Fibroblast of peridontal ligament (primary cell): ENCODE measurements at regions not wholly inside any gene's neighbourhood (a gene's known extent, or its start where the extent isn't known, plus 50 kb on each side); places are given as distances from the start of the nearest gene placed in this dataset.

Source experiments
- DNase-seq: peaks from one replicate; pipeline ENCODE4 v3.0.0-alpha.2; 2010; ENCODE audit errors: extremely low read depth

DNA sequence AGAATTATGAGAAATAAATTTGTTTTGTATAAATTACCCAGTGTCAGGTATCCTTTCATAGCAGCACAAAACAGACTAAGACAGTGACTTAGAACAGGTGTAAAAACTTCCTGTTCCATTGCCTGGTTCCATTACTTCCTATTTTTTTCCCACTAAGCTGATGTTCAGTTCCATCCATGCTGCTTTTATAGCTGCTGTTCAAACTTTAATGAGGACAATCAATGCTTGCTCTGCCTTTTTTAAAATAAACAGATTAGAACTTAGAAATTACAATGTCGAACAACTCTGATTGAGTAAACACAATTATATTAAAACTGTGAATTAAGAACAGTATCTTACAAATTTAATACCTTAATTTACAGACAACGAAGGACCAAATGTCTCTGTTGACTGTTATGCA, 818.9 kb downstream of the OLFM4 start:
- DNase-seq = no peak

DNA sequence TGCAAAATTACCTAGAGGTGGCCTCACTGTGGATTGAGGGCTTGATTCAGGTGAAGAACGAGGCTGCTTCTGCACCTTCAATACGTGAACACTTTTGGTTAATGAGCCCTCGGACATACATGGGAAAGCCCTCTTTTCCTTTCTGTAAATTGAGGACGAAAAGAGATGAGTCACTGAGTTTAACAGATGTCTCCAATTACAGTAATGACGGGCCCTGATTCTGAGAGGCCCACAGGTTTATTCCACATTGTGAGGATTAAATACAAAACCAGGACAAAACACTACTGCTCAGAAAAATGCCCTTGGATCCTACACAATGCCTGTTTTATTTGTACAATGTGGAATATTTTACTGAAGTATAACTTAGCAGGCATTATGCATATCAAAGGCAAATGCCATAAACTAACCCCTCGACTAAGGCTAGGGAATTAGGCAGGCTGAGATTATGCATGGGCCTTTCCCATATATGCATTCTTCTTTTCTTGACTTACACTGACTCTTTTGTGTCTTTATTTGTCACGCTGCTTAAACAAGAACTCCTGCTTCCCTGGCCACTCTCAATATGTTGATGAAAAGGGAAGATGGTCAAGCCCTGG, 819.9 kb downstream of the OLFM4 start:
- no peak for DNase-seq

DNA sequence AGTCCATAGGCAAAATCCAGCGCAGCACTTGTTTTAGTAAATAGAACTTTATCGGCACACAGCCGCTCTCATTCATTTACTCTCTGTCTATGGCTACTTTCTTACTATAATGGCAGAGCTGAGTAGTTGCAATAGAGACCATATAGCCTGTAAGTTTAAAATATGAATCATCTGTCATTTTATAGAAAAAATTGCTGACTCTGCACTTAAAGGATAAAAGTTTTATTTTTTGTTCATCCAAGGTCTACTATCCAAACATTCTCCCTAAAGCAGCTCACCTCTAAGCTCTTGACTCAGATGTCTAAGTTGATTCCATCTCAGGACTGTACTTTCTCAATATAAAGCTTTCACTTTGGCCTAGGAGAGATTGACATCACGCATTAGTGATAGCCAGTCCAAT, 825.7 kb downstream of the OLFM4 start:
- no peak for DNase-seq

DNA sequence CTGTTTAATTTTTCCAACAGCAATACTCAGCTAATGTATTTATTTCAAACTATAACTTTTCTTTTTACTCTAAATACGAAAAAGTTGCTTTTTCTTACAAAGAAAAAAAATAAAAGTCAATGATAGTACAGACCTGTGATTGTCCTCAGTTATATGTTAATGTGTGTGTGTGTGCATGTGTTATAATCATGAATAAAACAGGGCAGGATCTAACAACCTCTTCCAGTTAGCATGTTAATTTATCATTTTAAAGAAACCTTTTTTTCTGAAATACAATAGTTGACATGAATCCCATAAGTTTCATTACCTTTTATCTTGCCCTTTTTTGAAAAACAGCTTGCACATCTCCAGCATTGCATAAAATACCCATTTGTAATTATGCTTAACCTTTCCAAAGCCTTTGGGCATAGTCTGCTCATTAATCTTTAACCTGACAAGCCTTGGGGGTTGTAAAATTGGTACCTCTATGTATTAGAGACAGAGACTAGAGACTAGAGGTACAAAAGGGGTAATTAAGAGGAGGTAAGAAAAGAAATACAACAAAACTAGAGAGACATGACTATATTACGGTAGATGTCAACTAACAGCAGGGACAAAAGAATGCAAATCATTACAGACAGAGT, 828.1 kb downstream of the OLFM4 start:
- no peak for DNase-seq

DNA sequence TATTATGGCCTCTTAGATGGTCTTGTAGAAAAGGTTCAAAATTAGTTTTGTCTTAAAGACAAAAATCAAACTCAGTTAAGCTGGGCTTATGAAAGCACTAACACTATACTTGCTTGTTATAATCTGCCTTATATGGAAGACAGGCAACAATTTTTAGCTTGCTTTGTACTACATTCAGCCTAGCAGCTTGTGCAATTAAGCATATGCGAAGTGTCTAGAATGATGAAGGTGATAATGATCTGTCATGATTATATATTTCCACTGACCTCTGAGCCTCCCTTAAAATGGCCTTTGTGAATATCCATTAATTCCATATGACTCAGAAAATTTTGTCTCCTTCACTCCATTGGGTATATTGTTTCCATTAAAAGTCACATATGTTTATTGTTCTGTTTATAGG, 834.9 kb downstream of the OLFM4 start:
- no peak for DNase-seq

DNA sequence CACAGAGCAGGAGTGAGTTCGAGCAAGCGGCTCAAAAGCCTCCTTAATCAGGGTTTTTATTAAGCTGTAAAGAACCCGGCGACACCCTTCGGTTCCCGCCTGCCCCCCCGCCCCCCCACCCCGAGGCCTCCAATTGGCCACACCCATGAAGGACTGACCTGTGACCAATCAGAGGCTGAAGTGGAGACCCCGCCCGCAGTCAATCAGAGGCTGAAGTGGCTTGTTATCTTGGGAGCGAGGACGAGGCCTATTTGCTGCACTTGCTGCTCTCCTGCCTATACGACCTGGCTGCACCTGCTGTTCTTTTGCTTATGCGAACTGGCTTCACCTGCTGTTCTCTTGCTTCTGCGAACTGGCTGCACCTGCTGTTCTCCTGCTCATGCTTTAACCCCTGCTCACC, 844.9 kb downstream of the OLFM4 start:
- DNase-seq = no peak

DNA sequence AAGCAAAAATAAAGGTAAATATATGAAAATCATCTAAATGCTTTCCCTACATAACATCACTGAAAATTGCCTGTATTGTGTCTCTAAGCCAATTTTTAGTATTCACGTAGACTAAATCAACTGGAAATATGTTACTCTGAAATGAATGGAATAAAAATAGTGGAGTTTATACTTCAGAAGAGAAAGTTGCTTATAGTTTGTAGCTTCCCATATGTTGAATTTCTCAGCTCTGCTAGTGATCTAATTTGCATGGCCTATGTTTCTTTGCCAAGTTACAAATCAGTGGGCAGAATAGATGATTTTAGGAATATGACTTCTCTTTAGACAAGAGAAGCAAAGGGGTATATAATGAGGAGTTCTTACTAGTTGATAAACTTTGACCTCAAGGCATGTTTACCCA, 850.2 kb downstream of the OLFM4 start:
- DNase-seq = no peak

DNA sequence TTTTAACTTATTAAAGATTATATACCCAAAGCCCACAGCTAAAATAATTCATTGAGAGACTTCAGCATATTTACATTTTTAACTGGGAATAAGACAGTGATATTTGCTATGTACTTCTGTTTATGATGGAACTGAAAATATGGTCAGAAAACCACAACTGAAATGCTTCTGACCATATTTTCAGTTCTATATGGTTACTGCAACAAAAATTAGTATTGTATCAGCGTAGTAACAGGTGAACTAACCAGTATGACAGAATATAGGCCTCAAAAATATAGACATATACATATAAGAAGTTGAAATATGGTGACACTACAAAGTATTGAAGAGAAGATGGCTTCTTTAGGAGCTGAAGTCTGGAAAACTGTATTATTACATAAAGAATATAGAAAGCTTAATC, 857.4 kb downstream of the OLFM4 start:
- no peak for DNase-seq

DNA sequence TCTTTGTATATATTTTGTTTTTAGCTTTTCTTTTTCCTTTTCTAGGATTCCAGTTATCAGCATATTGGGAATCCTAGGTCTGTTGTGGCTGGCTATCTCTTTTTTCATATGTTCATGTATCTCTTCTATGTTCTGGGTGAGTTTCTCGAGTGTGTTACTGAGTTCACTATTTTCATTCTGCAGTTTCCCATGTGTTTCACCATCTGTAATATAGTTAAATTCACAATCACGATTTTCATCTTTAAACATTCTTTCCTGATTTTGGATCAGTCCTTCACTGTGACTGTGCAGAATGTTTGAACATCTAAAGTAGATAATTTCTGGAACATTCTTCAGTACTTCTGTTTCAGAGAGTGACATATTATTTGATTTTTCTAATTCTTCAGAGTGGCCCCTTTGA, 862.1 kb downstream of the OLFM4 start:
- DNase-seq = no peak

DNA sequence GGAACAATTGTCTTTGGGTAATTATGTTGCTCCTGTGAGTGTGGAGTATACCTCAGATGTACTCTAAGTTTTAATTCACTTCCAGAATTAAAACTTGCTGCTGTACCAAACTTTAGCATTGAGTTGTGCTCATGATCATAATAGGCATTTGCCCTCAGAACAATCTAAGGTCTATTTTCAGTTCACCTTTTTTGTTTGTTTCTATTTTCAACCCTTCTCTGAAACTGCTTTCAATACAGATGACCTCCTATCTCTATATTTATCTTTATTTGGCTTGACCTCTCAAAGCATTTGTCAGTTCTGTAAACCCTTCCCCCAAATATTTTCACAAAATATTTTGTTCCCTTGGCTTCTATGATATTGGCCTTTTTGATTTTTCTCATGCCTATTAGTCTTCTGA, 873.0 kb downstream of the OLFM4 start:
- DNase-seq = no peak

DNA sequence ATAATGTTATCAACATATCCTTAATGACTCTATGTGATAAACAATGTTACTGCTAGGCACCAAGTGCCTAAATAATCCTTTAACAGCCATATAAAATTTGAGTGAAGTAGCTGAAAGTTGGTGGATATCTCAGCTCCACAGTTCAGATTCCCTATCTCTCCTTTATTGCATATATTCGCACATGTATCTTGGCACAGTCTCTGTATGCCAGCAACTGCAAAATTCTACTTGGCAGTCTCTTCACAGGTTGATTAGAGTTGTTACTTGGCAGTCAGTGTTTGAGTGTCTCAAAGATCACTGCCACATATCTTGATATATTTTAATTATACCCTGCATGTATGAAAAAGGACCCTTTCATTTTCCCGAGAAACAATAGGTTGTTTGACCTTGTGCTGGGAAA, 879.3 kb downstream of the OLFM4 start:
- DNase-seq = no peak

DNA sequence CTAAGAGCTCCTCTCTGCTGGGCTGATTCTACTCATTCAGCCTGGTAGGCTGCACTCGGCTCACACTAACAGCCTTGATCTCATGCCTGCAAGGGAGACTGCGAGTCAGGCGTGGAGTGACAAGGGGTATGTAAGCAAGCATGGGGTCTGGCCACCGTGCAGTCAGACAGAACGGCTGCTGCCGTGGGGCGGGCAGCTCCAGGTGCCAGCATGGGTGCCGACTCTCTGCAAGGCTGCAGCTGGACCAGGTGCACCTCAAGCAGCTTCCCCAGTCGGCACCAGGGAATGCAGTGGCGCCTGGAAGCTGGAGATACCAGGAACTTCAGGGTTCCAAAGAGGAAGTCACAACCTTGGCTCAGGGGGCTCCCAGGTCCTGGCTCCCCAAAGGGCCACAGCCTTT, 892.3 kb downstream of the OLFM4 start:
- no peak for DNase-seq

DNA sequence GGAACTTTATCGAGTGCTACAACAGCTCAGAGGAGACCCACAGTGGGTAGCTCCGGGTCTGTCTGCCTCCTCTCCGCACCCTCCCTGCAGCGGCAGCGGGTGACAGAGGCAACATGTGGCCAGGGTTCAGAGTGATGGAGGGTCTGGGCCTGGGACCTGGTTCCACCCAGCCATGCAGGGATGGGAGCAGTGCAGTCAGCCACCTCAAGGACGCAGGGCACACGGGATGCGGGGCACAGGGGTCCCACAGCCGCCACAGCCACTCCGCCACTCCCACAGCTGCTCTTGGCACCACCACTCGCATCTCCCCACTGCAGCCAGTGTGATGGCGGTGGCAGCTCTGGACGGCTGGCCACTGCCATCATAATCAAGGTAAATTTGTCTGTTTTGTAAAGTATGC, 892.9 kb downstream of the OLFM4 start:
- no peak for DNase-seq

DNA sequence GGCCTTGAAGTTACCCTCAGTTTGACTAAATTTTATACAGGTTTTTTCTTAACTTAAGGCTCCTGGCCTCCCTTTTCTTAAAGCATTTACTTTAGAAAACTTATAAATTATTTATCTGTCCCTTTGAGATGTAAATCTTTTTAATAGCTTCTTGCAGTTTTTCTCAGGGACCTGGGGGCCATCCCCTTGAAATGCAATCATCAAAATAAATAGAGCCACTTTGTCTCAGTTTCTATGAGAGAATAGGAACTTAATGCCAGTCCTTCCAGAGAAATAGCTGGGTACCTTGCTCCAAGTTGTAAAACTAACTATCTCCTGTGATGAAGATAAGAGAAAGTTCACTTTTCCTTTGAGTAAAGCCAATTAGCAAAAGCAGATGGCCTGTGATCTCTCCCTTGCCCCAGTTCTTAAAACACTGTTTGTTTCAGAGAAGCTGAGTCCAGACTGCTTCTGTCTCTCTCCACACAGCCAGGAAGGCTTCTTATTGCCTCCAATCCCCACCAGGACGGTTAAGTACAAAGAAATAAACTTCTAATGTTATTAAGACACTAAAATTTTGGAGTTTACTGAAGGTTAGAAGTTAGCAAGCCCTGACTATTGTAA, 913.1 kb downstream of the OLFM4 start:
- DNase-seq = no peak

DNA sequence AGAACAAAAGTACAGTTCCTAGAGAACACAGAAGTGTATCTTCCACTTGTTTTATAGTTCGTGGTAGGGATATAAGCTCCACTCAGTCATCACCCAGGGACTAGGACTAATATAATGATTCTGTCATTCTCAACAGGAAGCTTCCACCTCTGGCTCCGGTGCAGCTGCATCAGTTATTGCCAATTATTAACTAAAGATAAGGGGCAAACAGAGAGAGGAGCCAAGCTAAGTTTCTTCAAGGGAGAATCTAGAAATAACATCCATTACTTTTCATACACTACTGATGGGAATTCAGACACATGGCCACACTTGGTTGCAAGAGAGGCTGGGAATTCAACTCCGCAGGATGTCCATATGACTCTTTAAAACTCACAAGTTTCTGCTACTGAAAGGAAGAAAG, 917.9 kb downstream of the OLFM4 start:
- DNase-seq = no peak

DNA sequence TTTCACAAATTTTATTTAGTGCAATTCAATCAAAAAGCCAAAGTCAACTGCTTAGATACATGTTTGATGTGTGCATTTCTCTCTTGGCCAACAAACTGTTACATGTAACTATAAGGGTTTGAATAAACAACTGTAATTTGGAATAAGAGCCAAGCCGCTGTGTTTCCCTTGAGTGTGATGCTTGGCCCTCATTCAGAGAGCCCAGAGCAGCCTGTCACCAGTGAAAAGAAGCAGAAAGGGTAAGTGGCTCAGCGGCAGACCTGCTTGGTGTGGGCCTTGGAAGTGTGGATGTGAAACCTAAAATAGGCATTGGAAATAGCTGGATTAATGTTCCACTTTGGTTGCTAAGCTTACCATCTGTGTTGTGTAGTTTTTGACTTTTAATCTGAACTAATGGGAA, 924.6 kb downstream of the OLFM4 start:
- DNase-seq = no peak
